HFF-Myc (cell line): ENCODE measurements at regions not wholly inside any gene's neighbourhood (a gene's known extent, or its start where the extent isn't known, plus 50 kb on each side); places are given as distances from the start of the nearest gene placed in this dataset.

Source experiments
- DNase-seq: peaks from one replicate; pipeline ENCODE4 v3.0.0-alpha.2; 2011; ENCODE audit warnings: low read depth; ENCODE audit errors: extremely low read depth
- H3K4me3 ChIP-seq: replicated peaks from 2 replicates; pipeline ENCODE4 v1.5.1; 2011; ENCODE audit warnings: low read depth, mild to moderate bottlenecking, control low read depth, low read length
- CTCF ChIP-seq: IDR thresholded peaks from 2 replicates; pipeline ENCODE4 v1.5.1; 2012; ENCODE audit warnings: mild to moderate bottlenecking, low read depth, low read length, control low read depth; ENCODE audit errors: missing control alignments

GRCh38 chr3:33932010-33932764, 133.8 kb downstream of the PDCD6IP start:
- TF ChIP-seq CTCF = no peak
- no peak for DNase-seq
- no peak overlapping the region for H3K4me3 ChIP-seq

- no peak for TF ChIP-seq CTCF
- no peak overlapping the region for H3K4me3 ChIP-seq
- DNase-seq = no peak
Observed at GRCh38 chr3:33936171-33936920, 137.9 kb downstream of the PDCD6IP start.

- TF ChIP-seq CTCF = no peak
- H3K4me3 ChIP-seq = no peak overlapping the region
- no peak for DNase-seq
Observed at GRCh38 chr3:33936921-33937525, 138.6 kb downstream of the PDCD6IP start.

- TF ChIP-seq CTCF = no peak
- DNase-seq = no peak
- H3K4me3 ChIP-seq = no peak overlapping the region
Observed at GRCh38 chr3:33937628-33938027, 139.2 kb downstream of the PDCD6IP start.

GRCh38 chr3:33940149-33940548, 141.7 kb downstream of the PDCD6IP start:
- no peak for TF ChIP-seq CTCF
- no peak overlapping the region for H3K4me3 ChIP-seq
- peak; percentile 16 for DNase-seq

- H3K4me3 ChIP-seq = no peak overlapping the region
- no peak for TF ChIP-seq CTCF
- no peak for DNase-seq
Observed at GRCh38 chr3:33940736-33941135, 142.3 kb downstream of the PDCD6IP start.
